IMR-90 (cell line): ENCODE measurements at regions not wholly inside any gene's neighbourhood (a gene's known extent, or its start where the extent isn't known, plus 50 kb on each side); places are given as distances from the start of the nearest gene placed in this dataset.

Source experiments
- ATAC-seq: fragments of 200-7000 bp; cut with Tn5 transposase; 2 replicates; pipeline ENCODE4 v1.9.1; 2020; ENCODE audit warnings: low read depth, mild to moderate bottlenecking, moderate library complexity
- BruUV-seq: library from RNA; stranded (reverse); fragments of 400-500 nt; replicated peaks from 2 replicates; lab custom pipeline; 2021; lab: Mats Ljungman, UMichigan
- CTCF ChIA-PET: fragments of 300-600 bp; formaldehyde crosslinking; extraction: SDS; loops from one replicate; lab custom pipeline; 2021; ENCODE audit warnings: antibody characterized with exemption; lab: Yijun Ruan, JAX
- POLR2A ChIA-PET: fragments of 300-600 bp; sonication (Branson Sonifier 250); formaldehyde crosslinking; loops from one replicate; lab custom pipeline; 2022; ENCODE audit warnings: antibody characterized with exemption; ENCODE audit not compliant: unreplicated experiment; lab: Charles Lee
- DNase-seq: peaks from one replicate; pipeline ENCODE4 v3.0.0; 2013
- H2AFZ ChIP-seq: replicated peaks from 2 replicates; pipeline ENCODE3; 2013; ENCODE audit warnings: low read length, mild to moderate bottlenecking; ENCODE audit not compliant: poor library complexity
- H2AK5ac ChIP-seq: 2 replicates; pipeline ENCODE4 v1.6.1; 2013; ENCODE audit warnings: low read depth, low read length, inconsistent platforms
- H2AK9ac ChIP-seq: replicated peaks from 2 replicates; pipeline ENCODE3; 2013; ENCODE audit warnings: mild to moderate bottlenecking, low read depth, low read length, moderate library complexity; ENCODE audit not compliant: poor library complexity
- H2BK120ac ChIP-seq: 2 replicates; pipeline ENCODE4 v1.6.1; 2013; ENCODE audit warnings: low read depth, low read length, inconsistent platforms
- H2BK15ac ChIP-seq: 3 replicates; pipeline ENCODE4 v1.6.1; 2013; ENCODE audit warnings: low read depth, low read length, inconsistent platforms
- H2BK20ac ChIP-seq: 2 replicates; pipeline ENCODE4 v1.6.1; 2013; ENCODE audit warnings: low read depth, mild to moderate bottlenecking, inconsistent platforms, low read length, moderate library complexity
- H2BK5ac ChIP-seq: 2 replicates; pipeline ENCODE4 v1.6.1; 2013; ENCODE audit warnings: mild to moderate bottlenecking, low read depth, low read length, inconsistent platforms; ENCODE audit not compliant: poor library complexity, severe bottlenecking
- H3K14ac ChIP-seq: replicated peaks from 2 replicates; pipeline ENCODE4 v1.6.1; 2013; ENCODE audit warnings: low read depth, low read length, inconsistent platforms
- H3K18ac ChIP-seq: 2 replicates; pipeline ENCODE4 v1.6.1; 2013; ENCODE audit warnings: low read depth, low read length, control low read depth
- H3K23ac ChIP-seq: 2 replicates; pipeline ENCODE4 v1.6.1; 2013; ENCODE audit warnings: low read depth, low read length, inconsistent platforms
- H3K27ac ChIP-seq: 2 replicates; pipeline ENCODE4 v1.5.1; 2013; ENCODE audit warnings: mild to moderate bottlenecking, control low read depth, low read length; ENCODE audit not compliant: insufficient read depth
- H3K27me3 ChIP-seq: 2 replicates; pipeline ENCODE4 v1.6.1; 2013; ENCODE audit warnings: low read length; ENCODE audit not compliant: control insufficient read depth, insufficient read depth
- H3K36me3 ChIP-seq: 2 replicates; pipeline ENCODE4 v1.6.1; 2013; ENCODE audit warnings: low read length, mixed read lengths; ENCODE audit not compliant: control insufficient read depth, insufficient read depth
- H3K4ac ChIP-seq: 2 replicates; pipeline ENCODE4 v1.6.1; 2013; ENCODE audit warnings: low read depth, low read length, inconsistent platforms
- H3K4me1 ChIP-seq: 2 replicates; pipeline ENCODE4 v1.6.1; 2013; ENCODE audit warnings: low read length, mixed read lengths; ENCODE audit not compliant: control insufficient read depth, insufficient read depth
- H3K4me2 ChIP-seq: 2 replicates; pipeline ENCODE4 v1.6.1; 2013; ENCODE audit warnings: low read depth, mild to moderate bottlenecking, control low read depth, low read length, moderate library complexity
- H3K4me3 ChIP-seq: 2 replicates; pipeline ENCODE4 v1.5.1; 2013; ENCODE audit warnings: low read depth, mild to moderate bottlenecking, control low read depth, low read length, moderate library complexity; ENCODE audit not compliant: insufficient read depth
- H3K56ac ChIP-seq: 2 replicates; pipeline ENCODE4 v1.6.1; 2013; ENCODE audit warnings: low read length, inconsistent platforms; ENCODE audit not compliant: insufficient read depth; ENCODE audit errors: extremely low read depth
- H3K79me1 ChIP-seq, 2 experiments: 2 replicates each; pipeline ENCODE4 v1.6.1; 2013; ENCODE audit warnings: low read length in 2 of 2, inconsistent platforms in 1 of 2, low read depth in 1 of 2
- H3K9ac ChIP-seq: 2 replicates; pipeline ENCODE4 v1.6.1; 2013; ENCODE audit warnings: low read depth, low read length, control low read depth
- H3K9me1 ChIP-seq: 2 replicates; pipeline ENCODE4 v1.6.1; 2013; ENCODE audit warnings: low read length, inconsistent platforms; ENCODE audit not compliant: insufficient read depth
- H3K9me3 ChIP-seq: 2 replicates; pipeline ENCODE4 v1.6.1; 2013; ENCODE audit warnings: low read length; ENCODE audit not compliant: control insufficient read depth, insufficient read depth
- H4K20me1 ChIP-seq: 2 replicates; pipeline ENCODE4 v1.6.1; 2013; ENCODE audit warnings: low read length, inconsistent platforms; ENCODE audit not compliant: insufficient read depth
- H4K5ac ChIP-seq: 2 replicates; pipeline ENCODE4 v1.6.1; 2013; ENCODE audit warnings: mild to moderate bottlenecking, low read depth, low read length, control low read depth
- H4K8ac ChIP-seq, 2 experiments: 2 replicates each; pipeline ENCODE4 v1.6.1; 2013; ENCODE audit warnings: low read depth in 2 of 2, low read length in 2 of 2, control low read depth in 1 of 2, inconsistent platforms in 1 of 2
- H4K91ac ChIP-seq: 2 replicates; pipeline ENCODE4 v1.6.1; 2013; ENCODE audit warnings: low read depth, low read length, inconsistent platforms; ENCODE audit not compliant: insufficient read depth
- CHD1 ChIP-seq: IDR thresholded peaks from 2 replicates; pipeline ENCODE4 v1.6.1; 2012; ENCODE audit warnings: low read depth, low read length, improper control_type of control experiment
- MXI1 ChIP-seq: IDR thresholded peaks from 2 replicates; pipeline ENCODE4 v1.6.1; 2012; ENCODE audit warnings: low read depth, mild to moderate bottlenecking, low read length, moderate library complexity, borderline replicate concordance
- RCOR1 ChIP-seq: IDR thresholded peaks from 2 replicates; pipeline ENCODE4 v1.6.1; 2012; ENCODE audit warnings: mild to moderate bottlenecking, low read length, improper control_type of control experiment; ENCODE audit not compliant: insufficient replicate concordance
- WGBS, 2 experiments: methylation state at CpG; one replicate each; pipeline versions ENCODE4 v1.1.5 to v1.1.7; 2013; ENCODE audit warnings: missing lambda C conversion rate in 2 of 2; ENCODE audit not compliant: insufficient read length in 1 of 2; ENCODE audit errors: extremely low coverage in 2 of 2; 5-methylcytosine and 5-hydroxymethylcytosine counted together
- dilution Hi-C: fragments of 300-500 bp; cut with HindIII; formaldehyde crosslinking; loops from one replicate; pipeline ENCODE4 v1.14.3; 2018; ENCODE audit warnings: low sequenced_read_pairs; ENCODE audit not compliant: unreplicated experiment
- in situ Hi-C: fragments of 300-500 bp; cut with MboI; formaldehyde crosslinking; loops from 3 replicates; pipeline ENCODE4 v1.14.3; 2019; ENCODE audit warnings: low sequenced_read_pairs, inconsistent platforms, mixed read lengths
- intact Hi-C: fragments of 100-400 bp; cut with micrococcal nuclease; formaldehyde crosslinking; loops from 2 replicates; pipeline ENCODE4 v1.10.0; 2022
- TF ChIP-seq, protein P1 (sequence below): conservative IDR thresholded peaks from 2 replicates; pipeline ENCODE4 v1.5.1; 2012; ENCODE audit warnings: mild to moderate bottlenecking, low read depth, low read length, improper control_type of control experiment
- TF ChIP-seq, protein P2 (sequence below): fragments of 150-350 bp; IDR thresholded peaks from 2 replicates; pipeline ENCODE4 v1.6.1; 2017; ENCODE audit warnings: mild to moderate bottlenecking, antibody characterized with exemption, low read length, low read depth

DNA sequence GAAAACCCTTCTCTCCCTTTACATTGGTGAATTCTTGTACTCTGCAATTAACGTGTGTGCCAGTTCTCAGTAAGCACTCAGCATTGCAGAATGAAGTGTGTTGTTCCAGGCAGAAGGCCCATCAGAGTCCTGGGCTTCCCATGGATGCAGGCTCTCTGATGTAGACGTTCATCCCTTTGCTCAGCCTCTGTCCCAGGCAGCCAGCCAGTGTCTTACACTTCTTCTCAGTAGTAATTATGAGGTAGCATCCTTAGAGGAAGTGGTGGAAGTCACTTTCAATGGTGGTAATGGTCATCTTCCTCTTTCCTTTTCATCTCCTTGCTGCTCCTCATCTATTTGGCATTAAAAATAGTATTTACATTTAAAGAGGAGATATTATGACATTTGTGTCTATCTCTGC is 66.7 kb upstream of the FYN start:
- dilution Hi-C loops: no loop called here
- no peak for ATAC-seq
- no peak overlapping the region for H3K4me3 ChIP-seq
- H4K20me1 ChIP-seq: no peaks in the 10 kb centered on the region
- peaks cover 2% of the 10 kb centered on the region; the same call in 1 of the 2 replicates for H3K27me3 ChIP-seq
- H3K9me3 ChIP-seq: no peaks in the 10 kb centered on the region; the same call in 1 of the 2 replicates
- H3K36me3 ChIP-seq: no peaks in the 10 kb centered on the region
- H3K14ac ChIP-seq: no peak overlapping the region
- in situ Hi-C loops: no loop called here
- intact Hi-C loops: no loop called here
- no peak overlapping the region for H2BK20ac ChIP-seq
- H3K9ac ChIP-seq: no peak overlapping the region
- H3K9me1 ChIP-seq: no peaks in the 10 kb centered on the region
- no peak overlapping the region for H4K8ac ChIP-seq
- ChIA-PET CTCF (no interaction called here), POLR2A (no interaction called here)
- H3K27ac ChIP-seq: no peak overlapping the region
- H3K56ac ChIP-seq: no peak overlapping the region
- H3K23ac ChIP-seq: no peak overlapping the region
- TF ChIP-seq CHD1 (no peak), RCOR1 (no peak), MXI1 (no peak)
- TF ChIP-seq, protein P1, sequence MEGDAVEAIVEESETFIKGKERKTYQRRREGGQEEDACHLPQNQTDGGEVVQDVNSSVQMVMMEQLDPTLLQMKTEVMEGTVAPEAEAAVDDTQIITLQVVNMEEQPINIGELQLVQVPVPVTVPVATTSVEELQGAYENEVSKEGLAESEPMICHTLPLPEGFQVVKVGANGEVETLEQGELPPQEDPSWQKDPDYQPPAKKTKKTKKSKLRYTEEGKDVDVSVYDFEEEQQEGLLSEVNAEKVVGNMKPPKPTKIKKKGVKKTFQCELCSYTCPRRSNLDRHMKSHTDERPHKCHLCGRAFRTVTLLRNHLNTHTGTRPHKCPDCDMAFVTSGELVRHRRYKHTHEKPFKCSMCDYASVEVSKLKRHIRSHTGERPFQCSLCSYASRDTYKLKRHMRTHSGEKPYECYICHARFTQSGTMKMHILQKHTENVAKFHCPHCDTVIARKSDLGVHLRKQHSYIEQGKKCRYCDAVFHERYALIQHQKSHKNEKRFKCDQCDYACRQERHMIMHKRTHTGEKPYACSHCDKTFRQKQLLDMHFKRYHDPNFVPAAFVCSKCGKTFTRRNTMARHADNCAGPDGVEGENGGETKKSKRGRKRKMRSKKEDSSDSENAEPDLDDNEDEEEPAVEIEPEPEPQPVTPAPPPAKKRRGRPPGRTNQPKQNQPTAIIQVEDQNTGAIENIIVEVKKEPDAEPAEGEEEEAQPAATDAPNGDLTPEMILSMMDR: no peak
- TF ChIP-seq, protein P2, sequence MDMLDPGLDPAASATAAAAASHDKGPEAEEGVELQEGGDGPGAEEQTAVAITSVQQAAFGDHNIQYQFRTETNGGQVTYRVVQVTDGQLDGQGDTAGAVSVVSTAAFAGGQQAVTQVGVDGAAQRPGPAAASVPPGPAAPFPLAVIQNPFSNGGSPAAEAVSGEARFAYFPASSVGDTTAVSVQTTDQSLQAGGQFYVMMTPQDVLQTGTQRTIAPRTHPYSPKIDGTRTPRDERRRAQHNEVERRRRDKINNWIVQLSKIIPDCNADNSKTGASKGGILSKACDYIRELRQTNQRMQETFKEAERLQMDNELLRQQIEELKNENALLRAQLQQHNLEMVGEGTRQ: no peak
- H2AFZ ChIP-seq: no peak overlapping the region
- no peak for DNase-seq
- 0 out of 3 replicates have a peak overlapping the region, but pooled peaks have one; percentile 23 for H2BK15ac ChIP-seq
- H3K79me1 ChIP-seq: no peaks in the 10 kb centered on the region
- H2AK5ac ChIP-seq: no peak overlapping the region
- no peak overlapping the region for H3K4ac ChIP-seq
- H3K18ac ChIP-seq: peak overlapping the region; percentile 5; the same call in 1 of the 2 replicates
- no peak overlapping the region for H4K5ac ChIP-seq
- H2BK5ac ChIP-seq: no peak overlapping the region
- H3K4me2 ChIP-seq: no peak overlapping the region
- no peak overlapping the region for H4K91ac ChIP-seq
- peaks cover 4% of the 10 kb centered on the region; the same call in 1 of the 2 replicates for H3K4me1 ChIP-seq
- no peak overlapping the region for H2BK120ac ChIP-seq
- WGBS, 2 experiments: no CpG with 5 or more reads among the region's 2 CpGs
- no TSS peak for BruUV-seq
- H2AK9ac ChIP-seq: no peak overlapping the region
